WTC11 (cell line): ENCODE measurements at regions not wholly inside any gene's neighbourhood (a gene's known extent, or its start where the extent isn't known, plus 50 kb on each side); places are given as distances from the start of the nearest gene placed in this dataset.

Experiments
- ATAC-seq: fragments of 200-7000 bp; cut with Tn5 transposase; 2 replicates; pipeline ENCODE4 v1.10.0; 2021; ENCODE audit warnings: mild to moderate bottlenecking, moderate library complexity
- CTCF ChIA-PET: fragments of 300-600 bp; sonication (Branson Sonifier 250); formaldehyde crosslinking; loops from one replicate; lab custom pipeline; 2021; ENCODE audit warnings: antibody characterized with exemption; lab: Charles Lee
- POLR2A ChIA-PET: fragments of 350-600 bp; sonication (Branson Sonifier 250); formaldehyde crosslinking; loops from one replicate; lab custom pipeline; 2021; ENCODE audit warnings: antibody characterized with exemption; lab: Charles Lee
- DNase-seq: peaks from one replicate; pipeline ENCODE4 v3.0.0; 2021; ENCODE audit warnings: low spot score
- H3K27ac Mint-ChIP-seq: 2 replicates; pipeline ENCODE4 v1.8.0; 2021; ENCODE audit warnings: mixed read lengths
- H3K27me3 Mint-ChIP-seq: 2 replicates; pipeline ENCODE4 v1.8.0; 2021; ENCODE audit warnings: low read depth, mild to moderate bottlenecking, moderate library complexity, mixed read lengths
- H3K36me3 Mint-ChIP-seq: 2 replicates; pipeline ENCODE4 v1.8.0; 2021; ENCODE audit warnings: mixed read lengths
- H3K4me1 Mint-ChIP-seq: 2 replicates; pipeline ENCODE4 v1.8.0; 2022; ENCODE audit warnings: mixed read lengths
- H3K4me3 Mint-ChIP-seq: 2 replicates; pipeline ENCODE4 v1.8.0; 2021; ENCODE audit warnings: mild to moderate bottlenecking, moderate library complexity, mixed read lengths
- H3K9me3 Mint-ChIP-seq: 2 replicates; pipeline ENCODE4 v1.8.0; 2021; ENCODE audit warnings: mixed read lengths
- CREB1 ChIP-seq: sonication (generic); formaldehyde crosslinking; IDR thresholded peaks from 2 replicates; pipeline ENCODE4 v1.8.0; 2023; ENCODE audit warnings: mild to moderate bottlenecking, missing genetic modification reagents
- FOXJ3 ChIP-seq: sonication (generic); formaldehyde crosslinking; IDR thresholded peaks from 2 replicates; pipeline ENCODE4 v1.9.0; 2021; ENCODE audit warnings: missing genetic modification reagents, mild to moderate bottlenecking, borderline replicate concordance
- KAT7 ChIP-seq: sonication (generic); formaldehyde crosslinking; IDR thresholded peaks from 2 replicates; pipeline ENCODE4 v1.8.1; 2023; ENCODE audit warnings: missing genetic modification reagents, mild to moderate bottlenecking, borderline replicate concordance
- MXD4 ChIP-seq: fragments of 250-450 bp; sonication (Bioruptor Pico); IDR thresholded peaks from 2 replicates; pipeline ENCODE4 v1.8.0; 2021; ENCODE audit warnings: mild to moderate bottlenecking, moderate library complexity, borderline replicate concordance
- NFATC4 ChIP-seq: fragments of 250-450 bp; sonication (Bioruptor Pico); IDR thresholded peaks from 2 replicates; pipeline ENCODE4 v1.9.0; 2021; ENCODE audit warnings: mild to moderate bottlenecking
- PRRX2 ChIP-seq: fragments of 250-450 bp; sonication (Bioruptor Pico); IDR thresholded peaks from 2 replicates; pipeline ENCODE4 v1.8.0; 2021; ENCODE audit warnings: mild to moderate bottlenecking
- TCF7 ChIP-seq: sonication (generic); formaldehyde crosslinking; IDR thresholded peaks from 2 replicates; pipeline ENCODE4 v1.8.0; 2022; ENCODE audit warnings: mild to moderate bottlenecking, low read depth, missing genetic modification reagents, moderate library complexity
- ZNF121 ChIP-seq: sonication (generic); formaldehyde crosslinking; IDR thresholded peaks from 2 replicates; pipeline ENCODE4 v1.8.0; 2023; ENCODE audit warnings: missing genetic modification reagents
- ZNF671 ChIP-seq: fragments of 250-450 bp; sonication (Bioruptor Pico); IDR thresholded peaks from 2 replicates; pipeline ENCODE4 v1.8.0; 2021; ENCODE audit warnings: mild to moderate bottlenecking
- TF ChIP-seq, protein P1 (sequence below): sonication (generic); formaldehyde crosslinking; IDR thresholded peaks from 2 replicates; pipeline ENCODE4 v1.8.1; 2023; ENCODE audit warnings: mild to moderate bottlenecking, moderate library complexity, missing genetic modification reagents
- TF ChIP-seq, protein P2 (sequence below): fragments of 250-450 bp; sonication (Bioruptor Pico); IDR thresholded peaks from 2 replicates; pipeline ENCODE4 v1.9.0; 2021; ENCODE audit warnings: moderate library complexity, mild to moderate bottlenecking, inconsistent platforms, borderline replicate concordance
- TF ChIP-seq, protein P3 (sequence below): fragments of 250-450 bp; sonication (Bioruptor Pico); IDR thresholded peaks from 2 replicates; pipeline ENCODE4 v1.8.0; 2021; ENCODE audit warnings: mild to moderate bottlenecking
- TF ChIP-seq, protein P4 (sequence below): sonication (generic); formaldehyde crosslinking; IDR thresholded peaks from 2 replicates; pipeline ENCODE4 v1.8.0; 2023; ENCODE audit warnings: missing genetic modification reagents, mild to moderate bottlenecking, borderline replicate concordance
- TF ChIP-seq, protein P5 (sequence below): sonication (generic); formaldehyde crosslinking; IDR thresholded peaks from 2 replicates; pipeline ENCODE4 v1.8.1; 2023; ENCODE audit warnings: mild to moderate bottlenecking, missing genetic modification reagents
- TF ChIP-seq, protein P6 (sequence below): fragments of 250-450 bp; sonication (Bioruptor Pico); IDR thresholded peaks from 2 replicates; pipeline ENCODE4 v1.9.0; 2021; ENCODE audit warnings: mild to moderate bottlenecking
- TF ChIP-seq, protein P7 (sequence below): sonication (generic); formaldehyde crosslinking; conservative IDR thresholded peaks from 2 replicates; pipeline ENCODE4 v1.8.1; 2023; ENCODE audit warnings: mild to moderate bottlenecking, low read depth, missing genetic modification reagents, moderate library complexity

DNA sequence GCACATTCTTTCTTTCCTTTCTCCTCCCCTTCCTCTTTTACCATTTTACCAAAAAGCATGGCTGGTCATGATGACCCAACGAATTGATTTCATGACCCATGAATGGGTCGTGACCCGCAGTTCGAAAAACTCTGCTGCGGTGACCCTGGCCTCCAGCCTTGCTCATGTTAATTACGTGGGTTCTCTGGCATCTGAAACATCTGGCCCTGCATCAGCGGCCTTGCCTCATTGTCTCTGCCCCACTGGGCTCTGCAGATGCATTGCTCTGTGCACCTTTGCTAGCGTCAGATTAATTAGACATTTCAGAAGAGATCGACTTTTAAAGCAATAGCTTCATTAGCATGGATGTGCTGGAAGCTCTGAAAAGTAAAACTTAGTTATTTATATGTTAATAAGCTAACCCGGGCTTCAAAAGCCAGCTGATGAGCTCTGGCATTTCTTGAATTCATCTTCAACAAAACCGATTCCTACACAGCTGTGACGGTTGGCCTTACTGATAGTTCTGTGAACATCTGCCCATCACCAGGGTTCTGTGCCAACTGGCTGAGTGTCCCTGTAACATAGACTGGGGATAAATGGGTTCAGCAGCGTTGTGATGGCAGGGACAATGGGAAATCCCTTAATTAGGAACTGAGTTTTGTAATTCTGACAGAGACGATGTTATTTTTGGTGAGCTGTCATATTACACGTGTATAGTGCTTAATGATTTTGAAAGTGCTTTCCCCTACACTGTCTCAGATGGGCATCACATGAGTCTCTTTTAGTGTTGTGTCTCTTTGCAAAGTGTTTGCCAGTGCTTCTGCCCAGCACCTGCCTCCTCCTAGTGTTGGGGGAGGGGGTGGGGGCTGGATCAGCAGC lies 225.9 kb upstream of the EEF2KMT start:
- Mint-ChIP-seq H3K36me3 (peaks cover 10% of the 10 kb centered on the region; the same call in 1 of the 2 replicates), H3K4me1 (peaks cover 15% of the 10 kb centered on the region), H3K27ac (no peak overlapping the region), H3K4me3 (peak overlapping the region; percentile 12; the same call in 1 of the 2 replicates)
- TF ChIP-seq FOXJ3 (no peak), ZNF671 (no peak), ZNF121 (CRISPR knock-in tag) (no peak), KAT7 (CRISPR knock-in tag) (no peak), TCF7 (CRISPR knock-in tag) (no peak), CREB1 (CRISPR knock-in tag) (no peak), MXD4 (no peak), PRRX2 (CRISPR knock-in tag) (no peak), NFATC4 (CRISPR knock-in tag) (no peak)
- TF ChIP-seq, protein P1, sequence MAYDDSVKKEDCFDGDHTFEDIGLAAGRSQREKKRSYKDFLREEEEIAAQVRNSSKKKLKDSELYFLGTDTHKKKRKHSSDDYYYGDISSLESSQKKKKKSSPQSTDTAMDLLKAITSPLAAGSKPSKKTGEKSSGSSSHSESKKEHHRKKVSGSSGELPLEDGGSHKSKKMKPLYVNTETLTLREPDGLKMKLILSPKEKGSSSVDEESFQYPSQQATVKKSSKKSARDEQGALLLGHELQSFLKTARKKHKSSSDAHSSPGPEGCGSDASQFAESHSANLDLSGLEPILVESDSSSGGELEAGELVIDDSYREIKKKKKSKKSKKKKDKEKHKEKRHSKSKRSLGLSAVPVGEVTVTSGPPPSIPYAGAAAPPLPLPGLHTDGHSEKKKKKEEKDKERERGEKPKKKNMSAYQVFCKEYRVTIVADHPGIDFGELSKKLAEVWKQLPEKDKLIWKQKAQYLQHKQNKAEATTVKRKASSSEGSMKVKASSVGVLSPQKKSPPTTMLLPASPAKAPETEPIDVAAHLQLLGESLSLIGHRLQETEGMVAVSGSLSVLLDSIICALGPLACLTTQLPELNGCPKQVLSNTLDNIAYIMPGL (CRISPR knock-in tag), result no peak
- TF ChIP-seq, protein P2, sequence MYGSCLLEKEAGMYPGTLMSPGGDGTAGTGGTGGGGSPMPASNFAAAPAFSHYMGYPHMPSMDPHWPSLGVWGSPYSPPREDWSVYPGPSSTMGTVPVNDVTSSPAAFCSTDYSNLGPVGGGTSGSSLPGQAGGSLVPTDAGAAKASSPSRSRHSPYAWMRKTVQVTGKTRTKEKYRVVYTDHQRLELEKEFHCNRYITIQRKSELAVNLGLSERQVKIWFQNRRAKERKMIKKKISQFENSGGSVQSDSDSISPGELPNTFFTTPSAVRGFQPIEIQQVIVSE (CRISPR knock-in tag), result no peak
- TF ChIP-seq, protein P3, sequence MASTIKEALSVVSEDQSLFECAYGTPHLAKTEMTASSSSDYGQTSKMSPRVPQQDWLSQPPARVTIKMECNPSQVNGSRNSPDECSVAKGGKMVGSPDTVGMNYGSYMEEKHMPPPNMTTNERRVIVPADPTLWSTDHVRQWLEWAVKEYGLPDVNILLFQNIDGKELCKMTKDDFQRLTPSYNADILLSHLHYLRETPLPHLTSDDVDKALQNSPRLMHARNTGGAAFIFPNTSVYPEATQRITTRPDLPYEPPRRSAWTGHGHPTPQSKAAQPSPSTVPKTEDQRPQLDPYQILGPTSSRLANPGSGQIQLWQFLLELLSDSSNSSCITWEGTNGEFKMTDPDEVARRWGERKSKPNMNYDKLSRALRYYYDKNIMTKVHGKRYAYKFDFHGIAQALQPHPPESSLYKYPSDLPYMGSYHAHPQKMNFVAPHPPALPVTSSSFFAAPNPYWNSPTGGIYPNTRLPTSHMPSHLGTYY (CRISPR knock-in tag), result no peak
- TF ChIP-seq, protein P4, sequence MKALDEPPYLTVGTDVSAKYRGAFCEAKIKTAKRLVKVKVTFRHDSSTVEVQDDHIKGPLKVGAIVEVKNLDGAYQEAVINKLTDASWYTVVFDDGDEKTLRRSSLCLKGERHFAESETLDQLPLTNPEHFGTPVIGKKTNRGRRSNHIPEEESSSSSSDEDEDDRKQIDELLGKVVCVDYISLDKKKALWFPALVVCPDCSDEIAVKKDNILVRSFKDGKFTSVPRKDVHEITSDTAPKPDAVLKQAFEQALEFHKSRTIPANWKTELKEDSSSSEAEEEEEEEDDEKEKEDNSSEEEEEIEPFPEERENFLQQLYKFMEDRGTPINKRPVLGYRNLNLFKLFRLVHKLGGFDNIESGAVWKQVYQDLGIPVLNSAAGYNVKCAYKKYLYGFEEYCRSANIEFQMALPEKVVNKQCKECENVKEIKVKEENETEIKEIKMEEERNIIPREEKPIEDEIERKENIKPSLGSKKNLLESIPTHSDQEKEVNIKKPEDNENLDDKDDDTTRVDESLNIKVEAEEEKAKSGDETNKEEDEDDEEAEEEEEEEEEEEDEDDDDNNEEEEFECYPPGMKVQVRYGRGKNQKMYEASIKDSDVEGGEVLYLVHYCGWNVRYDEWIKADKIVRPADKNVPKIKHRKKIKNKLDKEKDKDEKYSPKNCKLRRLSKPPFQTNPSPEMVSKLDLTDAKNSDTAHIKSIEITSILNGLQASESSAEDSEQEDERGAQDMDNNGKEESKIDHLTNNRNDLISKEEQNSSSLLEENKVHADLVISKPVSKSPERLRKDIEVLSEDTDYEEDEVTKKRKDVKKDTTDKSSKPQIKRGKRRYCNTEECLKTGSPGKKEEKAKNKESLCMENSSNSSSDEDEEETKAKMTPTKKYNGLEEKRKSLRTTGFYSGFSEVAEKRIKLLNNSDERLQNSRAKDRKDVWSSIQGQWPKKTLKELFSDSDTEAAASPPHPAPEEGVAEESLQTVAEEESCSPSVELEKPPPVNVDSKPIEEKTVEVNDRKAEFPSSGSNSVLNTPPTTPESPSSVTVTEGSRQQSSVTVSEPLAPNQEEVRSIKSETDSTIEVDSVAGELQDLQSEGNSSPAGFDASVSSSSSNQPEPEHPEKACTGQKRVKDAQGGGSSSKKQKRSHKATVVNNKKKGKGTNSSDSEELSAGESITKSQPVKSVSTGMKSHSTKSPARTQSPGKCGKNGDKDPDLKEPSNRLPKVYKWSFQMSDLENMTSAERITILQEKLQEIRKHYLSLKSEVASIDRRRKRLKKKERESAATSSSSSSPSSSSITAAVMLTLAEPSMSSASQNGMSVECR (CRISPR knock-in tag), result no peak
- TF ChIP-seq, protein P5, sequence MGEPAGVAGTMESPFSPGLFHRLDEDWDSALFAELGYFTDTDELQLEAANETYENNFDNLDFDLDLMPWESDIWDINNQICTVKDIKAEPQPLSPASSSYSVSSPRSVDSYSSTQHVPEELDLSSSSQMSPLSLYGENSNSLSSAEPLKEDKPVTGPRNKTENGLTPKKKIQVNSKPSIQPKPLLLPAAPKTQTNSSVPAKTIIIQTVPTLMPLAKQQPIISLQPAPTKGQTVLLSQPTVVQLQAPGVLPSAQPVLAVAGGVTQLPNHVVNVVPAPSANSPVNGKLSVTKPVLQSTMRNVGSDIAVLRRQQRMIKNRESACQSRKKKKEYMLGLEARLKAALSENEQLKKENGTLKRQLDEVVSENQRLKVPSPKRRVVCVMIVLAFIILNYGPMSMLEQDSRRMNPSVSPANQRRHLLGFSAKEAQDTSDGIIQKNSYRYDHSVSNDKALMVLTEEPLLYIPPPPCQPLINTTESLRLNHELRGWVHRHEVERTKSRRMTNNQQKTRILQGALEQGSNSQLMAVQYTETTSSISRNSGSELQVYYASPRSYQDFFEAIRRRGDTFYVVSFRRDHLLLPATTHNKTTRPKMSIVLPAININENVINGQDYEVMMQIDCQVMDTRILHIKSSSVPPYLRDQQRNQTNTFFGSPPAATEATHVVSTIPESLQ, result no peak
- TF ChIP-seq, protein P6, sequence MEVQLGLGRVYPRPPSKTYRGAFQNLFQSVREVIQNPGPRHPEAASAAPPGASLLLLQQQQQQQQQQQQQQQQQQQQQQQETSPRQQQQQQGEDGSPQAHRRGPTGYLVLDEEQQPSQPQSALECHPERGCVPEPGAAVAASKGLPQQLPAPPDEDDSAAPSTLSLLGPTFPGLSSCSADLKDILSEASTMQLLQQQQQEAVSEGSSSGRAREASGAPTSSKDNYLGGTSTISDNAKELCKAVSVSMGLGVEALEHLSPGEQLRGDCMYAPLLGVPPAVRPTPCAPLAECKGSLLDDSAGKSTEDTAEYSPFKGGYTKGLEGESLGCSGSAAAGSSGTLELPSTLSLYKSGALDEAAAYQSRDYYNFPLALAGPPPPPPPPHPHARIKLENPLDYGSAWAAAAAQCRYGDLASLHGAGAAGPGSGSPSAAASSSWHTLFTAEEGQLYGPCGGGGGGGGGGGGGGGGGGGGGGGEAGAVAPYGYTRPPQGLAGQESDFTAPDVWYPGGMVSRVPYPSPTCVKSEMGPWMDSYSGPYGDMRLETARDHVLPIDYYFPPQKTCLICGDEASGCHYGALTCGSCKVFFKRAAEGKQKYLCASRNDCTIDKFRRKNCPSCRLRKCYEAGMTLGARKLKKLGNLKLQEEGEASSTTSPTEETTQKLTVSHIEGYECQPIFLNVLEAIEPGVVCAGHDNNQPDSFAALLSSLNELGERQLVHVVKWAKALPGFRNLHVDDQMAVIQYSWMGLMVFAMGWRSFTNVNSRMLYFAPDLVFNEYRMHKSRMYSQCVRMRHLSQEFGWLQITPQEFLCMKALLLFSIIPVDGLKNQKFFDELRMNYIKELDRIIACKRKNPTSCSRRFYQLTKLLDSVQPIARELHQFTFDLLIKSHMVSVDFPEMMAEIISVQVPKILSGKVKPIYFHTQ (CRISPR knock-in tag), result no peak
- TF ChIP-seq, protein P7, sequence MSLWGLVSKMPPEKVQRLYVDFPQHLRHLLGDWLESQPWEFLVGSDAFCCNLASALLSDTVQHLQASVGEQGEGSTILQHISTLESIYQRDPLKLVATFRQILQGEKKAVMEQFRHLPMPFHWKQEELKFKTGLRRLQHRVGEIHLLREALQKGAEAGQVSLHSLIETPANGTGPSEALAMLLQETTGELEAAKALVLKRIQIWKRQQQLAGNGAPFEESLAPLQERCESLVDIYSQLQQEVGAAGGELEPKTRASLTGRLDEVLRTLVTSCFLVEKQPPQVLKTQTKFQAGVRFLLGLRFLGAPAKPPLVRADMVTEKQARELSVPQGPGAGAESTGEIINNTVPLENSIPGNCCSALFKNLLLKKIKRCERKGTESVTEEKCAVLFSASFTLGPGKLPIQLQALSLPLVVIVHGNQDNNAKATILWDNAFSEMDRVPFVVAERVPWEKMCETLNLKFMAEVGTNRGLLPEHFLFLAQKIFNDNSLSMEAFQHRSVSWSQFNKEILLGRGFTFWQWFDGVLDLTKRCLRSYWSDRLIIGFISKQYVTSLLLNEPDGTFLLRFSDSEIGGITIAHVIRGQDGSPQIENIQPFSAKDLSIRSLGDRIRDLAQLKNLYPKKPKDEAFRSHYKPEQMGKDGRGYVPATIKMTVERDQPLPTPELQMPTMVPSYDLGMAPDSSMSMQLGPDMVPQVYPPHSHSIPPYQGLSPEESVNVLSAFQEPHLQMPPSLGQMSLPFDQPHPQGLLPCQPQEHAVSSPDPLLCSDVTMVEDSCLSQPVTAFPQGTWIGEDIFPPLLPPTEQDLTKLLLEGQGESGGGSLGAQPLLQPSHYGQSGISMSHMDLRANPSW (CRISPR knock-in tag), result no peak
- TF ChIP-seq, all 79 proteins: peak for 0
- Mint-ChIP-seq H3K9me3 (peaks cover 36% of the 10 kb centered on the region), H3K27me3 (no peaks in the 10 kb centered on the region)
- POLR2A ChIA-PET, result interaction anchor here (0.6 kb wide), 1 partner anchor 248 kb away, joined by 3 read pairs; no protein-coding TSS in a partner anchor
- ATAC-seq (peak; percentile 84), DNase-seq (peak; percentile 38)
- CTCF ChIA-PET, result interaction anchor here (1.0 to 1.2 kb wide), 3 partner anchors 83 to 167 kb away, joined by 3 to 4 read pairs (median 3); no protein-coding TSS in a partner anchor
